Spleen (tissue), 11 donors: ENCODE measurements at regions not wholly inside any gene's neighbourhood (a gene's known extent, or its start where the extent isn't known, plus 50 kb on each side); places are given as distances from the start of the nearest gene placed in this dataset.

Source experiments
- DNase-seq: peaks from one replicate; pipeline ENCODE4 v3.0.0-alpha.2; 2020
- H3K27ac ChIP-seq, 8 donors: fragments of 200-600 bp; sonication (generic) in 7 of 8; 1 replicate in 4 of 8; 2 replicates in 4 of 8; pipeline versions ENCODE4 v1.5.0 to v1.8.0; 2016 to 2021; ENCODE audit warnings: inconsistent platforms in 4 of 8, mild to moderate bottlenecking in 4 of 8, moderate library complexity in 1 of 8
- H3K27me3 ChIP-seq, 7 donors: fragments of 200-600 bp; sonication (generic) in 6 of 7; replicated peaks in 1 of 7; 1 replicate in 4 of 7; 2 replicates in 3 of 7; pipeline versions ENCODE4 v1.5.0 to v1.8.0; 2016 to 2021; ENCODE audit warnings: inconsistent platforms in 3 of 7, mild to moderate bottlenecking in 1 of 7
- H3K36me3 ChIP-seq, 6 donors: fragments of 200-600 bp; sonication (generic) in 5 of 6; 1 replicate in 4 of 6; 2 replicates in 2 of 6; pipeline versions ENCODE4 v1.5.0 to v1.8.0; 2016 to 2021; ENCODE audit warnings: inconsistent platforms in 2 of 6
- H3K4me1 ChIP-seq, 6 donors: fragments of 200-600 bp; sonication (generic) in 5 of 6; 1 replicate in 3 of 6; 2 replicates in 3 of 6; pipeline versions ENCODE4 v1.5.0 to v1.8.0; 2016 to 2021; ENCODE audit warnings: inconsistent platforms in 3 of 6
- H3K4me3 ChIP-seq, 8 donors: fragments of 200-600 bp; sonication (generic) in 7 of 8; 1 replicate in 4 of 8; 2 replicates in 4 of 8; pipeline versions ENCODE4 v1.5.0 to v1.8.0; 2016 to 2021; ENCODE audit warnings: inconsistent platforms in 4 of 8, mild to moderate bottlenecking in 4 of 8, moderate library complexity in 2 of 8
- H3K9me3 ChIP-seq, 8 donors: fragments of 200-600 bp; sonication (generic) in 7 of 8; 1 replicate in 4 of 8; 2 replicates in 4 of 8; pipeline versions ENCODE4 v1.5.0 to v1.8.0; 2016 to 2021; ENCODE audit warnings: inconsistent platforms in 4 of 8
- POLR2A ChIP-seq, 3 donors: fragments of 450-650 bp; IDR thresholded peaks; one replicate each; pipeline ENCODE4 v1.5.1; 2017; ENCODE audit warnings: antibody characterized with exemption in 3 of 3, mild to moderate bottlenecking in 1 of 3
- POLR2AphosphoS5 ChIP-seq, 3 donors: sonication (generic); formaldehyde crosslinking; IDR thresholded peaks; one replicate each; pipeline ENCODE4 v1.5.1; 2017; ENCODE audit warnings: antibody characterized with exemption in 3 of 3
- WGBS, 5 donors: extraction: QIAGEN DNeasy Blood & Tissue Kit in 3 of 5; methylation state at CpG; one replicate each; pipeline versions ENCODE4 v1.1.5 to v1.1.7; 2013 to 2018; 5-methylcytosine and 5-hydroxymethylcytosine counted together
- intact Hi-C: fragments of 100-400 bp; cut with DNase I; formaldehyde crosslinking; loops from one replicate; pipeline ENCODE4 v1.15.0; 2023; ENCODE audit warnings: low total_unique reads
- TF ChIP-seq, protein P1 (sequence below), 11 experiments: fragments of 200-600 bp in 7 of 11; fragments of 450-650 bp in 4 of 11; sonication (generic) in 4 of 11; IDR thresholded peaks in 8 of 11; conservative IDR thresholded peaks in 3 of 11; 1 replicate in 7 of 11; 2 replicates in 4 of 11; pipeline versions ENCODE4 v1.4.0 to v1.8.0; 2016 to 2021; ENCODE audit warnings: antibody characterized with exemption in 11 of 11, inconsistent platforms in 4 of 11, mild to moderate bottlenecking in 1 of 11
- donor health status: healthy with polysubstance abuse.
- donor health status: DM: no; HTN: no; CAD: no; lungs with moderate emphysema.
- donor health status: DM: no; HTN: no; CAD: no.
- donor health status: Bipolar disorder and iron deficiency.
- donor health status: healthy.
- donor health status: DM: no; HTN: no; CAD: no.
- donor health status: DM: yes; HTN: yes; CAD: no.

DNA sequence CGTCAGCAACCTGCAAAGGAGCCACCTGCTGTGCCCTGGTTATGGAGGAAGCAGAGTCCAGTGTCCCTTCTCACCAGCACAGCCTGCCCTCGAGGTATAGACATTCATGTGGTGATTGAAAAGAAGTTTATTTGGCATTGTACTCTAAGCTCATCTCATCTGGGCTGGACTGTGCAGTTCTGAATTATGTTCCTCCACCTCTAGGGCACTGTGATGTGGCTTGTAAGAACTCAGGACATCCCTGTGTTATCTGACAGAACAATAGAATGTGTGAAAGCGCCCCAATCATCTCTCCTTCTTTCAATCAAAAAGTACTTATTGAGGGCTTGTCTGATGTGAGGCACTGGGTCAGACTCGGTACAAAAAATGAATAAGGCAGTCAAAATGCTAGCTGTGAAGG, 140.1 kb downstream of the DHRS2 start:
- intact Hi-C loops = no loop called here
- no peaks in the 10 kb centered on the region for H3K9me3 ChIP-seq
- no peak overlapping the region for H3K27ac ChIP-seq
- TF ChIP-seq POLR2AphosphoS5 (IDR thresholded peaks at IDR 0.05) (no peak), POLR2A (IDR thresholded peaks at IDR 0.05) (no peak)
- TF ChIP-seq, protein P1, sequence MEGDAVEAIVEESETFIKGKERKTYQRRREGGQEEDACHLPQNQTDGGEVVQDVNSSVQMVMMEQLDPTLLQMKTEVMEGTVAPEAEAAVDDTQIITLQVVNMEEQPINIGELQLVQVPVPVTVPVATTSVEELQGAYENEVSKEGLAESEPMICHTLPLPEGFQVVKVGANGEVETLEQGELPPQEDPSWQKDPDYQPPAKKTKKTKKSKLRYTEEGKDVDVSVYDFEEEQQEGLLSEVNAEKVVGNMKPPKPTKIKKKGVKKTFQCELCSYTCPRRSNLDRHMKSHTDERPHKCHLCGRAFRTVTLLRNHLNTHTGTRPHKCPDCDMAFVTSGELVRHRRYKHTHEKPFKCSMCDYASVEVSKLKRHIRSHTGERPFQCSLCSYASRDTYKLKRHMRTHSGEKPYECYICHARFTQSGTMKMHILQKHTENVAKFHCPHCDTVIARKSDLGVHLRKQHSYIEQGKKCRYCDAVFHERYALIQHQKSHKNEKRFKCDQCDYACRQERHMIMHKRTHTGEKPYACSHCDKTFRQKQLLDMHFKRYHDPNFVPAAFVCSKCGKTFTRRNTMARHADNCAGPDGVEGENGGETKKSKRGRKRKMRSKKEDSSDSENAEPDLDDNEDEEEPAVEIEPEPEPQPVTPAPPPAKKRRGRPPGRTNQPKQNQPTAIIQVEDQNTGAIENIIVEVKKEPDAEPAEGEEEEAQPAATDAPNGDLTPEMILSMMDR (IDR thresholded peaks at IDR 0.05 in 8 of 11, conservative IDR thresholded peaks at IDR 0.05 in 3 of 11) = no peak
- H3K4me1 ChIP-seq = no peaks in the 10 kb centered on the region
- peaks cover 0 to 31% (median 0%) of the 10 kb centered on the region in 7 donors for H3K27me3 ChIP-seq
- no peak for DNase-seq
- 58 to 77% (median 74%) methylated on average over 4 of the region's 4 CpGs for WGBS, 5 donors
- no peaks in the 10 kb centered on the region for H3K36me3 ChIP-seq
- H3K4me3 ChIP-seq = no peak overlapping the region

DNA sequence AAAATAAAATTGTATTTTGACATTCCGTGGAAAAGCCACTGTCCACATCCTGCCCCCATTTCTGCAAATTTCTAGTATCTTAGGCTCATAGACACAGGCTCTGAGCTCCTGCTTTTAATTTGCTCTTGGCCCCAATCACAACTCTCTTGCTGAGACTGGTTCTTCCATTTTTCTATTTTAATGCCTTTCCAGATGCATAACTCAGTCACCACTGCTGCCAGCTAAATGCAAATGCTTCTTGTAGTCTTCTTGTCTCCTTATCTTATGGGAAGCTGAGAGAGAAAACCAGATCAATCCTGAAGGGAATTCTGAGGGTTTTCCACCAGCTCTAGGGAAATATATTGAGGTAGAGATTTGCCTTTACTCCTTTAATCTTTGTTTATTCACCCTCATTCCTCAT, 149.0 kb downstream of the DHRS2 start:
- TF ChIP-seq POLR2AphosphoS5 (IDR thresholded peaks at IDR 0.05) = no peak
- no peak for TF ChIP-seq POLR2A (IDR thresholded peaks at IDR 0.05)
- TF ChIP-seq, protein P1 (IDR thresholded peaks at IDR 0.05 in 8 of 11, conservative IDR thresholded peaks at IDR 0.05 in 3 of 11) = no peak
- intact Hi-C loops = no loop called here
- 88 to 100% (median 93%) methylated on average over 1 of the region's 1 CpG for WGBS, 5 donors
- Histone ChIP-seq H3K9me3 (peaks cover 0 to 4% (median 0%) of the 10 kb centered on the region in 8 donors), H3K27me3 (peaks cover 0 to 8% (median 0%) of the 10 kb centered on the region in 7 donors), H3K36me3 (no peaks in the 10 kb centered on the region), H3K27ac (no peak overlapping the region), H3K4me3 (no peak overlapping the region), H3K4me1 (no peaks in the 10 kb centered on the region)
- DNase-seq = no peak

DNA sequence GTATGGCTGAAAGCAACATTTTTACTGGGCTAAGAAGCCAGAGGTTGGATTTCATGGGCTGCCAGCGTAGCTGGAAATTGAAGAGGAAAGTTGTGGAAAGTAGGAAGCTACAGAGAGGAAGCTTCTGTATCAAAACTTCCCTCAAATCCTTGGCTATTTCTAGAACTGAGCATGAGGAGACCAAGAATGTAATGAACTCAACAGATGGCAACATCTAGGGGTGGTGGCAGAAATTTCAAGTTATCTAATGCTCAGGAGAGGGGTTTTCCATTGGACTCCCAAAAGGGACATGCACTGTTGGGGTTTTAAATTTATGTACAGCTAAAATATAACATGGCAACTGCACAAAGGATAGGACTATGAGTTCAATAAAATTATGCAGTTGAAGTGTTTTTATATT, 151.3 kb downstream of the DHRS2 start:
- 53 to 91% (median 70%) methylated on average over 1 of the region's 1 CpG for WGBS, 5 donors
- Histone ChIP-seq H3K27me3 (peaks cover 0 to 8% (median 0%) of the 10 kb centered on the region in 7 donors), H3K4me1 (no peaks in the 10 kb centered on the region), H3K36me3 (no peaks in the 10 kb centered on the region), H3K4me3 (no peak overlapping the region), H3K9me3 (peaks cover 0 to 4% (median 0%) of the 10 kb centered on the region in 8 donors), H3K27ac (no peak overlapping the region)
- DNase-seq = no peak
- no peak for TF ChIP-seq POLR2A (IDR thresholded peaks at IDR 0.05)
- TF ChIP-seq, protein P1 (IDR thresholded peaks at IDR 0.05 in 8 of 11, conservative IDR thresholded peaks at IDR 0.05 in 3 of 11) = no peak
- TF ChIP-seq POLR2AphosphoS5 (IDR thresholded peaks at IDR 0.05) = no peak
- intact Hi-C loops = no loop called here

- no peaks in the 10 kb centered on the region for H3K36me3 ChIP-seq
- H3K27me3 ChIP-seq = peaks cover 0 to 8% (median 0%) of the 10 kb centered on the region in 7 donors
- 55 to 78% (median 76%) methylated on average over 1 of the region's 1 CpG for WGBS, 5 donors
- intact Hi-C loops = no loop called here
- no peak for DNase-seq
- no peaks in the 10 kb centered on the region for H3K4me1 ChIP-seq
- no peak overlapping the region for H3K4me3 ChIP-seq
- TF ChIP-seq, protein P1 (IDR thresholded peaks at IDR 0.05 in 8 of 11, conservative IDR thresholded peaks at IDR 0.05 in 3 of 11) = no peak
- TF ChIP-seq POLR2A (IDR thresholded peaks at IDR 0.05) (no peak), POLR2AphosphoS5 (IDR thresholded peaks at IDR 0.05) (no peak)
- H3K9me3 ChIP-seq = peaks cover 0 to 4% (median 0%) of the 10 kb centered on the region in 8 donors
- H3K27ac ChIP-seq = no peak overlapping the region
Observed at GRCh38 chr14:23789696-23790095, 153.5 kb downstream of the DHRS2 start.
